NCI-H82 treated with DMSO at 0.1 percent for 48 hours (cell line): ENCODE measurements at regions not wholly inside any gene's neighbourhood (a gene's known extent, or its start where the extent isn't known, plus 50 kb on each side); places are given as distances from the start of the nearest gene placed in this dataset.
"Not testable (repeated sequence)": the region's sequence is repeated elsewhere in the genome, so short reads cannot be mapped to it uniquely, and the experiment has no call there.

Source experiments
- DNase-seq: peaks from one replicate; lab custom pipeline; 2025; ENCODE audit not compliant: unreplicated experiment; lab: John Stamatoyannopoulos, UW

DNA sequence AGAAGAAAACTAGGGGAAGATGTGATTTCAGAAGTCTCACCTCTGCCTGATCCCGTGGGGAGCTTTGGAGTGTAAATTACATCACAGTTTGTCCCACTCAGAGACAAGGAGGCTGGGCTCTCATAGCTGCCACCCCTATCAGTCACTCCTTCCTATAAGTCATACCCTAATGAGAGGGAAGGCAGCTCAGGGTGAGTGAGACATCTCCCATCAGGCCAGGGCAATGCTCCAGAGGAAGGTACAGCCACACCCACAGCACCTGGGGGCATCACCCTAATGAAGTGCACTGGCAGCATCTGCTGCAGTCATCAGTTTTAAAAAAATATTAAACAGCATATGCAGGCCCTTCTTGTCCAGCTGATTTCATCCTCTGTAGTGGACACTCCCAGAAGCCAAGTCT is 223.1 kb upstream of the NBPF12 start:
- not testable (repeated sequence) for DNase-seq

DNA sequence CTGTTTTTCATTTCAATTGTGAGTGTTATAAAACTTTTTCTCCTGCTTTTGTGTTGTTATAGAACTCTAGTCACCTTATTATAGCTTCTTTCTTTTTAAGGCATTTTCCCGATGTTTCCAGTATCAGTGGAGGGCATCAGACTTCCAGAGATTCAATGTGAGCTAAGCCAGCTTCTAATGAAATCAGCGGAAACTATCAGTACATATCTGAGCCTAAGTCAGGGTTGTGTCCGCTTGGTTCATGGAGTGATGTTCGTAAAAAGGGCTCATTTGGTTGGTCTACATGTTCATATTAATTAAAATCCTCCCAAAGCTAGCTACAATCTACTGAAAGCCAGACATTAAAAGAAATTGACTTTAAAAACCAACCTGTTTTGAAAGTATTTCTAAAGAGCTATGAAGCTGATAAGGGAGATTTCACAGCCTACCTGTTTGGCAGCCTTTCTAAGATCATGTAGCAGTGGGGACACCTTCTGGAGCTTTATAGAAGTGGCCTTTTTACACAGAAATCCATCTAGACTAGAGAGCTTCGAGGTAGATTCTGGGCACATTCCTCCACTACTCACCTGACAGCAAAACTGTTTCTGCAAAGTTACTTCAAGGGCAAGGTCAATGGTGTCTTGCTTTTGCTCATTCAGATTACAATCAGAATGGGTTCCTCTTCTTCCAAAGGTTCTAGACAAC is 227.1 kb upstream of the NBPF12 start:
- peak; percentile 5 for DNase-seq

DNA sequence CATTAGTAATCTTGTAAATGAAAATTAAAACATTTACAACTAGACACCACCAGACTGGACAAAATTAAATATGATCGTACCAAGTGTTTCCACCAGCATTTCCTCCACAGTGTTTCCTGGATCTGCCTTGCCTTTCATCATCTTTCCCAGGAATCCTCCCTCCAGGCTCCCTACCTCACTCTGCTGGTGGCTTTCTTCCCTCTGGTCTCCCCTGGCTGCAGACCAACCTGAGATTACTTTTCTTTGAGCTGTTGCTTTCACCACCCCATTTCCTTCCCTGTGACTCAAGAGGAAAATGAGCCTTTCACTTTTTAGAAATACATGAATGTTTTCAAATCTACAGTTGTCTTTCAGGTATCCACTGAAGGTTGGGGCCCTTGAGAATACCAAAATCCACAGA is 228.8 kb upstream of the NBPF12 start:
- DNase-seq, result not testable (repeated sequence)

DNA sequence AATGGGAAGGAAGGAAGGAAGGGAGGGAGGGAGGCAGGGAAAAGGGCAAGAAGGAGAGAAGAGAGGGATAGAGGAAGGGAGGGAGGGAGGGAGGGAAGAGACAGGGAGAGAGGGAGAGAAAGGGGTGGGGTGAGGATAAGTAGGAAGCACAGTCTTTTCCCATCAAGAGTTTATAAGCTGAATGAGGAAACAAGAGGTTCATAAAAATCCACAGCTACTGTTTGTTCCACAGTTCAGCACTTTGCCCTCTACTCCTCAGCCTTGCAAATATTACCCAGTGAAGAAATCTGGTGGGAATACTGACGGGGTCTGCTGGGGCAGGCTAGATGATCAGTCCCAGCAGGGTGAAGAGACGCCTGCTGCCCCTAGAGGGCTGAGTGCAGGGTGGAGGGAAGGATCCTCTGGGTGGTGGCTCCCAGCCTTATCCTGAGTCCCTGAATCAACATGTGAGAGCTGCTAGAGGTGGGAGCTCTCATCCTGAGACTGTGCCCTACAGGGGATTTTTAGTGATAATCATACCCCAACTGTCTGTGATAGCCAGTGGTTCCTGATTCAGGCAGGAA is 233.9 kb upstream of the NBPF12 start:
- not testable (repeated sequence) for DNase-seq

DNA sequence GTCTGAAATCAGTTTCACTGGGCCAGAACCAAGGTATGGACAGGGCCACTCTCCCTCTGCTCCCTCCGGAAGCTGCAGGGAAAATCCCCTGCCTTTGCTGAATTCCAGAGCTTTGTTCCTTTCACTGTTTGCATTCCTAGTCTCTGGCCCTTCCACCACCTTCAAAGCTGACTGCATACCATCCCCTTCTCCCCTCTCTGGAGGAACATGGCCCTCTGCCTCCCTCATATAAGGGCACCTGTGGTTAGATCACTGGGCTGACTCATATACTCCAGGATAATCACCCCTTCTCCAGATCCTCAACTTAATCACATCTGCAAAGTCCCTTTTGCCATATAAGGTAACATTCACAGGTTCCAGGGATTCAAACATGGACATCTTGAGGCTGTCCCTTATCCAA is 236.8 kb upstream of the NBPF12 start:
- not testable (repeated sequence) for DNase-seq

DNA sequence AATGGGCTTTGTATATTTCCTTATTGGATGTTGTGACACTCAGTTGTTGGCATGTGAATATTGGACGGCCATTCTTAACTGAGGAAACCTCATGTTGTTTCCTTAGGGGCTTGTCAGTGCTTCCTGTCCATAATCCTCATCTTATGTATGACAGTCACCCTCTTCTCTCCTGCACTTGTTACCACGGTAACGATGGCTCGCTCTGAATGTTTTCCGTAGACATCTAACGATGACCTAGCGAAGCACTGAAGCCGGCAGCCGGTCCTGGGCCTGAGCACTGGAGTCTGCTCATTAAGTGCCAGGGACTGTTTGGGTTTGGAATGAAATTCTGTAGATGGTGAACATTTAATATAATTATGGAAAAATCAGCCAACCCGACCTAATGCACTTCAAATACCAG is 242.7 kb upstream of the NBPF12 start:
- DNase-seq, result not testable (repeated sequence)

DNA sequence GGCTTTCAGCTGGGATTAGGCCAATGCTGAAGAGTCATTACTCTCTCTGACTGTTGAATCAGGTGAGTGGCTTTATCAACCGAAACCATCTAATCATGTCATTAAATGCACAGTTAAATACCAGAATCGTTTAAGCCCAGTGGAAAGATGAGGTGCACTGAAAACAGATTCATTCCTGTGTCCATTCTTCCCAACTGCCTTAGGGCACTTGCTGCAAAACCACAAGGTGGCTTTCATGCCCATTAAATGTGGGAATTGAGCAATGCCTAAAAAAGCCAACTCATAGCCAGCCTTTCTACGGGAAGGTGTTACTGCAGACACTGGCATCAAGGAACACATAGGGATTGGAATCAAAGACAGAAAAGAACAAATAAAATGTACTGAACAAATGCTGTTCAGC is 246.3 kb upstream of the NBPF12 start:
- DNase-seq, result not testable (repeated sequence)

DNA sequence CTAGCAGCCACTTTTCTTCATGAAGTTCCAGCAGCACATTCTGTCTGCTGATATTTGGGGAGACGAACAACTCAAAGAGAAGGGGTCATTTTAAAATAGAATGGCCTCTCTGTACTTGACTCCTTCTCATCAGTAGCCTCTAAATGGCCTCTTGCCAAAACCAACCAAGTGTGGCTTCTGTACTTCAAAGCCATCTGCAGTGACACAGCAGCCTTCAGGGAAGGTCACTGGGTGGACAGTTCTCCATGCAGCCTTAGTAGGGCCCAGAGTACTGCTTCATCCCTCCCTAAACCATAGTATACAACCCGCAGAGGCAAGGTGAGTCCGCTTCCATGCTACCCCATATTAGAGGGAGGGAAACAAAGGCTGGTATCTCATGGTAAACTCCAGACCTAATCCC is 249.2 kb upstream of the NBPF12 start:
- DNase-seq, result not testable (repeated sequence)

DNA sequence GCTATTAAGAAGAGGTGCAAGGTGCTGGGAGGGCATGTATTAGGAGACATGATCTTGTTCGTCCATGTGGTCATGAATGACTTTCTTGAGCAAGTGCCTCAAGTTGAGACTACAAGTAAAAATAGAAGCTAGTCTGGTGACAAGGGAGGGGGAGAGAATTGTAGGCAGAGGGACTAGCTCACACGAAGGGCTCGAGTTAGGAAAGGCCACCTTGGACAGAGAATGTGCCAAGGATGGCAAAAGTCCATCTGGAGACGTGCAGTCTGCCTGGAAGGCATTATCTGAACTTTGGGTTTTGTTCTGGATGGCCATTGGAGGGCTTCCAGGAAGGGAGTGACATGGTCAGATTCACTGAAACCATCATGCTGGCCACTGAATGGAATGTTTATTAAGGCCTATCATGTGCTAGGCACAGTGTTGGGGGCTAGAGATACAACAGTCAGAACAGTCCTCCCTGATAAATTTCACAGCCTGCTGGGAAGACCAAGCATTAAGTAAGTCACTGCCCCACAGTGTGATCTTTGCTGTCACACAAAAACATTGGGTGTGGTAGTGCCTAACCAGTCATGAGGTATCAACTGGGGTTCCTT is 251.3 kb upstream of the NBPF12 start:
- DNase-seq, result not testable (repeated sequence)

DNA sequence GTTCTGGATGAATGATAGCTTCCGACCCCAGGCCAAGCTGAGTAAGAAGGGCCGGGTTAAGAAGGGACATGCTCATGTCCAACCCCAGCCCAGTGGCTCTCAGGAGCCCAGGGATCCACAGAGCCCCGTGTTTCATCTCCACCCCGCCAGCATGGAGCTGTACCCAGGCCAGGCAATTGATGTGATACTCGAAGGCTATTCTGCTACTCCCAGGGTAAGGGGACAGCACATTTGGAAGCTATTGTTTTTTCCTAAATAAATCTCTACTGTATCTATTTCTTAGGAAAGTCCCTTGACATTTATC is 255.0 kb upstream of the NBPF12 start:
- DNase-seq, result not testable (repeated sequence)

DNA sequence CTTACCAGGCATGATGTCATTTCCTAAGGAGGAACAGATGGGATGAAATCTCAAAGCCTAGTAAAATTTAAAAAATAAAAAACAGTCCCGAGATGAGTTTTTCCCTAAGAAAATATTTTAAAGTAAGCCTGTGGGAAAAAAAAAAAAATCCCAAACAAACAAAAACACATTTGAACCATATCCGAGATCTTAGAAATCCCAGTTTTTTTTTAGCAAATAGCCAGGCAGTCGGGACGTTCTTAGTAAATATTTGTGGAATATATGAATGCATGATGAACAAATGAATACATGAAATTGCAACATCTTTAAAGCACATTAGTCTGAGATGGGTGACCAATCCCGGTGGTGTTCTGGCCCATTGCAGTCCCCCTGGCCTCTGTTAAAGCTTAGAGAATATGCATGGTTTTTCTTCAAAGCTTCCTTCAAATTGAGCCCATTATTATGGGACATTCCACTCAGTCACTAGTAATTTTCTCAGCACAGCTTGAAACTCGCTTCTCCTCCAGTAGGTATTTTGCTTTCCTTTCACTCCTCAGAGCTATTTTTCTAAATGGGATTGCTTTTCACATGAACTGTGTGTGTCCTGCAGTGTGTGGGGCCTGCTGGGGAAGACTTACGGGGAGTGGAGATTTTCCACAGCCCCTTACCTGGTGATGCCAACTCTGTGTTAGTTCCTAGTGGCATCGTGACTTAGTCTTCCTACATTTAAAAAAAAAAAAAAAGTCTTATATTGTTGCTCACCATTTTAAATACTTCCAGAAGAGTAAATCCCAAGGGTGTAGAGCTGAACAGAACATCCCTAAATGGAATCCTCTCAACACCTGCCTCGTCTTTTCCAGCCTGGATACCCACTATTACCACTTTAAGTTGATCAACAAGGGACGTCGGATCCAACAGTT is 255.6 kb upstream of the NBPF12 start:
- not testable (repeated sequence) for DNase-seq

DNA sequence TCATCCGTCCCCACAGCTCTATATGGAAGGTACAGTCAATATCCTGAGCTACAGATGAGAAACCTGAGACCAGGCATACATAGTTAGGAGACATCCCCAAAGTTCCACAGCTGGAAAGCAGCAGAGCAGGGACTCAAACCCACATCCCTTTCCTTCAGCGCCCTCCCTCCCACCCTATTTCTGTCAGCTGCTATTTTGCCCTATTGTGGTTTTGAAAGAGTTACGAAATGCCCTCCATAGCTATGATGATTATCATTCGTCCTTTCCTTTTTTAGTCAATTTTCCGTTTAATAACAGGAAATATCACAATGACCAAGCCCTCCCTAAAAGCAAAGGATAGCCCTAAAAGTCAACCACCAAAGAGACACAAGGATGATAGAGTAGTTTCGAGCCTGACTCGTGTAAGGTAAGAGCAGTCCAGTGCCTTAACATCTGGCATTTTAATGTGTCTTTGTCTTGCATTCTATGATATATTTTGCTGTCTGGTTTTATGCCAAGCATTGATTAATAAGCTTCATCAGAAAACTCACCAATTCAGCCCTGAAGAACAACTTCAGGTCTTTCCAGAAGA is 264.3 kb upstream of the NBPF12 start:
- not testable (repeated sequence) for DNase-seq

DNA sequence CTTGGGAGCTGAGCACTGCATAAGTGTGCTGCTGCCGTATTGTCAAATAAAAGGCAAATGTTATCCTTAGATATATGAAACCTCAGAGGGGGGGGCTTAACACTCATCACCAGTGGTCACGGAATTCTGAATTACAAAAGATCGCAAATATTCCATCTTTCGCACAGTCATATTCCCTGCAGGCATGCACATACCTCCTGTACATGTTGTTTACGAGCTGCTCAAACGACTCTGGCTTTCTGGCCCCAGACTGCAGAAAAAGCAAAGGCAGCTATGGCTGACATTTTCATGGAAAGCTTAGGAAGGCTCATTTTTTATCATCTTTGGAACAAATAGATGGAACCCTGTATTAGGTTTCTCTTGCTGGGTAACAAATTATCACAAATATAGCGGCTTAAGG is 265.5 kb upstream of the NBPF12 start:
- not testable (repeated sequence) for DNase-seq

DNA sequence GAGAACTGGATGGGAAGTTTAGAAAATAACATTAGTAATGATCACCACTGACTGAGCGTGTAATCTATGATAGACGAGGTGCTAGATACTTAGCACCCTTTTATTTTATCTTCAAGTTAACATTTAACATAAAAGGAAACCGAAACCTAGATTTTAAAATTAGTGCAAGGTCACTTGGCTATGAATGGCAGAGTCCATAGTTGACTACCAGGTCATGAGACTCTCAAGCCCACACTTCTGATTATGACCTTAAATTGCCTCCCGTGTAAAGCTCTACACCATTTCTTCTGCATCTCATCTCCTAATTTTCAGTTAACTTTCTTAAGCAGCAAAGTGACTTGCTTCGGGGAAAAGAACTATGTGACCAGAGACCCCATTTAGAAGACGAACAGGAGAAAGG is 266.5 kb upstream of the NBPF12 start:
- not testable (repeated sequence) for DNase-seq

DNA sequence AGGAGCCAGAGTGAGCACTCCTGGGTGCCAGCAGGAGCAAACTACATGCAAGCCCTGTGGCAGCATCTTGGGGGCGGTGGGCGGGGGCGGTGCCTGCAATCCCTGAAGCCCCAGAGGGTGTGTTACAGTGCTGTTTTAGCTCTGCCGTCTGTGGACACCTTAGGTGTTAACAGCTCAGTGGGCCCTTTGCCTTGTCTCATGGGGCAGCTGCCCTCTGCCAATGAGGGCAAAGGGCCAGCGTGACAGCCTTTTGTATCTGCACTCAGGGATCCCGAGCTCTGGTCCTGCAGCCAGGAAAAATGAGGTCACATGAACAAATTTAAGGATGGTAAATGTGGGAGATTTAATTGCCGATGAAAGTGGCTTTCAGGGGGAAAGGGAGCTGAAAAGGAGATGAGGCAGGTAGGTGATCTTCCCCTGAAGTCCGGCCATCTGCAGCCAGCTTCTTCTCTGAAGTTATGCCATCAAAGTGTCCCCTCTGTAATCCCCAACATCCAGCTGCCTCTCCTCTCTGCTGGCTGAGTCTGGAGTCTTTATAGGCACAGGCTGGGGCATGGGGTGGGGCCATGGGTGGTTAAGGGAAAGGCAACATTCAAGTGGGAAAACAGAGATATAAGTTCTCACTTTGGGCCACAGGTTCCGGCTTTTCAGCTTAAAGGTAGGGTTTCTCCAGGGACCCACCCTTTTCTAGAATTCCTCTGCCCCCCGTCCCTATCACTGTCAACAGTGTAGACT is 267.1 kb upstream of the NBPF12 start:
- not testable (repeated sequence) for DNase-seq

DNA sequence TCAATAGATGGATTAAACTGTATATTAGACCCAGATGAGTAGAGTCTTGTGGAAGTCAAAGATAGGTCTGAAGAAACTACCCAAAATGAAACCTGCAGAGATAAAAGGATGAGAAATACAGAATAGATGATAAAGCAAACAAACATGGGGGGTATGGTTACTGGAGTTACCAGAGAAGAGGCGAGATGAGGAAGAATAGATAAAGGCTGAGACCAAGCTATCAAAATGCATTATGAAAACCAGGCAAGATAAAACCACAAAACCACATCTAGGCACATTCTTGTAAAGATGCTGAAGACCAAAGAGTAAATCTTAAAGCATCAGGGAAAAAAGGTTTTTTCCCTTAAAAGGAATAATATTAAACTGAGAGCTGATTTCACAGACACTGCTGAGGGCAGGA is 271.8 kb upstream of the NBPF12 start:
- not testable (repeated sequence) for DNase-seq

DNA sequence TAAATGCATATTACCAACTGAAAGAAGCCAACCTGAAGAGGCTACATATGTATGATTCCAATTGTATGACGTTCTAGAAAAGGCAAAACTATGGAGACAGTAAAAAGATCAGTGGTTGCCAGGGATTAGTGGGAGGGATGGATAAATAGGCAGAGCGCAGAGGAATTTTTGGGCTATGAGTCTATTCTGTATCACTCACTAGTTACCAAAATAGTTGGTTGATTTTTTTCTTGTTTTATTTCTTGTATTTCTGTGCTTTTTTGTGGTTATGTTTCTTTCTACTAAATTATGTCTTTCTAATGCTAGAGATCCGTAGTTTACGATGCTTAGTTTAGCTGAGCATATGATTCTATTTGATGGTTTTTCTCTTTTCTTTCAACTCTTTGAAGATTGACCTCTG is 277.9 kb upstream of the NBPF12 start:
- not testable (repeated sequence) for DNase-seq

DNA sequence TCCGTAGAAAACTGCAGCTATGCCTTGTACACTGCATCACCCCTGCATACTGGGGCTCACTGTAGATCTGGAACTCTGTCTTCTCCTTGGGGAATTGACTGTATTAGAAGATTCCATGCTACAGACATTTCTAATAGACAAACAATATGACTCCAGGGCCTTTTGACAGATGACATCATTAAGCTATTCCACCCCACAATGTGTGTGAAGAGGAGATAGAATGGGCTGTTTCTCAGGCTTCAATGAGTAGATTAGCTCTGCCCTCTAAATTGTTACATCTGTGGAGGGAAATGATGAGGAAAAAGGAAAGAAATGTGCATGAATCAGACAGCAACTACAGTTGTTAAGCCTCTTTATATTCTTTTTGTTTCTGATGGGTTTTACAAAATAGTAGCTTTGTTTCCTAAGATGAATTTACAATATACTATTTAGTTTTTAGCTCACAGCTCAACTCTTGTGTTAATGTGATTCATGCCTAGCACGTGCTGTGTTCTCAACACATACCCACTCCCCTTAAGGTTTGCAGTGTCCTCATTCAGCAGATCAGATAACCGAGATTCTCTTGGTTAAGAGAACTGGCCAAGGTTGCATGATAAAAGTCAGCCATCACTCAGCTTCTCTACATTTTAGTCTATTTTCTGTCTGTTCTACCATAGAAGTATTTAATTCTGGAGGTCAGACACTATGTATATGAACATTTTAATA is 281.6 kb upstream of the NBPF12 start:
- DNase-seq, result not testable (repeated sequence)

DNA sequence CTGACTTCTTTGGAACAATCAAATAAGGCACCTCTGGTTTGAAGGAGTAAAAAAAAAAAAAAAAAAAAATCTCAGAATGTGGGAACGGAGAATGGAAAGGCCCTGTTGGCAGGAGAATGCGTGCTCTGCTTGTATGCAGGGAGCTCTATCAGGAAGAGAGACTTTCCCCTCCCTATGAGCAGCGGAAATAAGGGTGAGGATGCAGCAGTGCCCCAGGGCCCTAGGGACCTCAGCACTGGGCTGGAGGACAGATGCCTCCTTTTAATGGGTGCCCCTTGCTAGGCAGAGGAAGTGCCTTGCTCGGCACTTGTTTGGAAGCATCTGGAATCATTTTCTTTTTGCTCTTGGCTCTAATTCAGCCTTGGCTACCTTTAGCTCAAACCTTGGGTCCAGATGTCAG is 283.4 kb upstream of the NBPF12 start:
- DNase-seq, result not testable (repeated sequence)
